ENCODE measurements at regions not wholly inside any gene's neighbourhood (a gene's known extent, or its start where the extent isn't known, plus 50 kb on each side); places are given as distances from the start of the nearest gene placed in this dataset.

DNA sequence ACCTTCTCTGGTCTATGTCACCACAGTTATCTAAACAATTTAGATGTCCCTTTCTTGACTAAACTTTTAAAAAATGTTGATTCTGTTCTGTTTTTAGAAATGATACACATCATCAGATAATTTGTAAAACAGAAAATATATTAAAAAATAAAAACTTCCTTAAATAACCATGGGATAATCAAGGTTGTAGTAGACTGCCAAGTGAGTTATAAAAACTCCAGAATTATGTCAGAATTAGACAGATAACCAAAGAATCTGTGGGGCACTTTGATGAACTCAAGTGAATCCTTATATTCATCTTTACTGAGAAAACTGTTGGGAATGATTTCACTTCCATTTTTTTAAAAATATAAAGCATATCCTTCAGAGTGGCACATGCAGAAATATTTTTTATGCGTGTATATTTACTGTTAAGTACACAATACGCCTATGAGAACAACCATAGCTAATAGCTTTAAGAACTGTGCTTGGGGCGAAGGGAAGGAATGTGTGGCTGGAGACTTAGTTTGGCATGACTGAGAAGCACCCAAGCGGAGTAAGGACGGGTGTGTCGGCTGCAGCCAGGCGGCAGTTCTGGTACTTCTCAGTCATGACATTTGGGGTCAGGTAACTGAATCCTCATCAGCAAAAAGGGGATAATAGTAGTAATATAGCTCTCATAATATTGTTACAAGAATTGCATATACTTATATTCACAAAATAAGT lies 604.7 kb upstream of the CITED2 start:
- H3K9ac ChIP-seq (ENCODE audit: low read length), result no peak overlapping the region
- no peak overlapping the region for H3K4me2 ChIP-seq (ENCODE audit: low read depth, low read length, poor library complexity, severe bottlenecking)
- no peak for TF ChIP-seq EZH2phosphoT487 (conservative IDR thresholded peaks at IDR 0.05; ENCODE audit: low read length)
- TF ChIP-seq, protein P1, sequence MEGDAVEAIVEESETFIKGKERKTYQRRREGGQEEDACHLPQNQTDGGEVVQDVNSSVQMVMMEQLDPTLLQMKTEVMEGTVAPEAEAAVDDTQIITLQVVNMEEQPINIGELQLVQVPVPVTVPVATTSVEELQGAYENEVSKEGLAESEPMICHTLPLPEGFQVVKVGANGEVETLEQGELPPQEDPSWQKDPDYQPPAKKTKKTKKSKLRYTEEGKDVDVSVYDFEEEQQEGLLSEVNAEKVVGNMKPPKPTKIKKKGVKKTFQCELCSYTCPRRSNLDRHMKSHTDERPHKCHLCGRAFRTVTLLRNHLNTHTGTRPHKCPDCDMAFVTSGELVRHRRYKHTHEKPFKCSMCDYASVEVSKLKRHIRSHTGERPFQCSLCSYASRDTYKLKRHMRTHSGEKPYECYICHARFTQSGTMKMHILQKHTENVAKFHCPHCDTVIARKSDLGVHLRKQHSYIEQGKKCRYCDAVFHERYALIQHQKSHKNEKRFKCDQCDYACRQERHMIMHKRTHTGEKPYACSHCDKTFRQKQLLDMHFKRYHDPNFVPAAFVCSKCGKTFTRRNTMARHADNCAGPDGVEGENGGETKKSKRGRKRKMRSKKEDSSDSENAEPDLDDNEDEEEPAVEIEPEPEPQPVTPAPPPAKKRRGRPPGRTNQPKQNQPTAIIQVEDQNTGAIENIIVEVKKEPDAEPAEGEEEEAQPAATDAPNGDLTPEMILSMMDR (IDR thresholded peaks at IDR 0.05; ENCODE audit: insufficient read depth, low read length, poor library complexity, severe bottlenecking), result no peak
- no peaks in the 10 kb centered on the region for H3K79me2 ChIP-seq (ENCODE audit: insufficient read depth, low read length)
- no peaks in the 10 kb centered on the region for H3K27me3 ChIP-seq (ENCODE audit: low read length)
- no peaks in the 10 kb centered on the region for H3F3A ChIP-seq (ENCODE audit: insufficient read depth)
- no peak overlapping the region for H3K27ac ChIP-seq (ENCODE audit: low read depth, low read length)
- H3K36me3 ChIP-seq (ENCODE audit: low read length), result no peaks in the 10 kb centered on the region
- no peak overlapping the region for H3K4me3 ChIP-seq (ENCODE audit: insufficient read depth, low read length, poor library complexity, severe bottlenecking)
- H3K9me2 ChIP-seq (replicated peaks; ENCODE audit: insufficient read depth, low read length), result no peaks in the 10 kb centered on the region
- no peaks in the 10 kb centered on the region for H3K9me3 ChIP-seq (ENCODE audit: insufficient read depth, low read length)
- H4K20me1 ChIP-seq (ENCODE audit: low read depth, low read length), result no peaks in the 10 kb centered on the region
- H2AFZ ChIP-seq (ENCODE audit: low read depth, low read length, severe bottlenecking), result no peak overlapping the region

GRCh38 chr6:139977887-139978332 lies 603.5 kb upstream of the CITED2 start:
- Histone ChIP-seq H3K27ac (ENCODE audit: low read depth, low read length) (no peak overlapping the region), H3K27me3 (ENCODE audit: low read length) (no peaks in the 10 kb centered on the region), H3K9me3 (ENCODE audit: insufficient read depth, low read length) (no peaks in the 10 kb centered on the region), H3K36me3 (ENCODE audit: low read length) (no peaks in the 10 kb centered on the region), H3F3A (ENCODE audit: insufficient read depth) (no peaks in the 10 kb centered on the region), H2AFZ (ENCODE audit: low read depth, low read length, severe bottlenecking) (no peak overlapping the region), H3K79me2 (ENCODE audit: insufficient read depth, low read length) (no peaks in the 10 kb centered on the region), H4K20me1 (ENCODE audit: low read depth, low read length) (no peaks in the 10 kb centered on the region), H3K9ac (ENCODE audit: low read length) (no peak overlapping the region), H3K4me2 (ENCODE audit: low read depth, low read length, poor library complexity, severe bottlenecking) (no peak overlapping the region), H3K4me3 (ENCODE audit: insufficient read depth, low read length, poor library complexity, severe bottlenecking) (no peak overlapping the region), H3K9me2 (replicated peaks; ENCODE audit: insufficient read depth, low read length) (no peaks in the 10 kb centered on the region)
- TF ChIP-seq, protein P1 (IDR thresholded peaks at IDR 0.05; ENCODE audit: insufficient read depth, low read length, poor library complexity, severe bottlenecking), result no peak
- TF ChIP-seq EZH2phosphoT487 (conservative IDR thresholded peaks at IDR 0.05; ENCODE audit: low read length), result no peak

- Histone ChIP-seq H3F3A (ENCODE audit: insufficient read depth) (no peaks in the 10 kb centered on the region), H2AFZ (ENCODE audit: low read depth, low read length, severe bottlenecking) (no peak overlapping the region), H3K27me3 (ENCODE audit: low read length) (no peaks in the 10 kb centered on the region), H3K9ac (ENCODE audit: low read length) (no peak overlapping the region), H3K9me2 (replicated peaks; ENCODE audit: insufficient read depth, low read length) (no peaks in the 10 kb centered on the region), H3K36me3 (ENCODE audit: low read length) (no peaks in the 10 kb centered on the region), H3K27ac (ENCODE audit: low read depth, low read length) (no peak overlapping the region), H3K4me3 (ENCODE audit: insufficient read depth, low read length, poor library complexity, severe bottlenecking) (no peak overlapping the region), H3K9me3 (ENCODE audit: insufficient read depth, low read length) (no peaks in the 10 kb centered on the region), H4K20me1 (ENCODE audit: low read depth, low read length) (no peaks in the 10 kb centered on the region), H3K79me2 (ENCODE audit: insufficient read depth, low read length) (no peaks in the 10 kb centered on the region), H3K4me2 (ENCODE audit: low read depth, low read length, poor library complexity, severe bottlenecking) (no peak overlapping the region)
- TF ChIP-seq, protein P1 (IDR thresholded peaks at IDR 0.05; ENCODE audit: insufficient read depth, low read length, poor library complexity, severe bottlenecking), result no peak
- no peak for TF ChIP-seq EZH2phosphoT487 (conservative IDR thresholded peaks at IDR 0.05; ENCODE audit: low read length)
Observed at GRCh38 chr6:139973669-139974344, 599.4 kb upstream of the CITED2 start.
